Neutrophil (primary cell): ENCODE measurements at regions not wholly inside any gene's neighbourhood (a gene's known extent, or its start where the extent isn't known, plus 50 kb on each side); places are given as distances from the start of the nearest gene placed in this dataset.

Experiments
- H3K27ac ChIP-seq: fragments of 200-600 bp; sonication (generic); 2 replicates; pipeline ENCODE4 v1.5.1; 2016; ENCODE audit warnings: mild to moderate bottlenecking, moderate library complexity
- H3K27me3 ChIP-seq: fragments of 200-600 bp; sonication (generic); 2 replicates; pipeline ENCODE4 v1.6.0; 2016; ENCODE audit warnings: mild to moderate bottlenecking
- H3K36me3 ChIP-seq: fragments of 200-600 bp; sonication (generic); 2 replicates; pipeline ENCODE4 v1.5.1; 2017
- H3K4me1 ChIP-seq, 2 experiments: fragments of 200-600 bp in 1 of 2; sonication (generic) in 1 of 2; 1 replicate in 1 of 2; 2 replicates in 1 of 2; pipeline versions ENCODE4 v1.5.1 to v1.6.1; 2013 to 2016; ENCODE audit warnings: low read depth in 1 of 2, low read length in 1 of 2, mild to moderate bottlenecking in 1 of 2, moderate library complexity in 1 of 2; ENCODE audit not compliant: control insufficient read depth in 1 of 2, insufficient read depth in 1 of 2
- H3K4me3 ChIP-seq, 2 experiments: fragments of 200-600 bp in 1 of 2; sonication (generic) in 1 of 2; 1 replicate in 1 of 2; 2 replicates in 1 of 2; pipeline ENCODE4 v1.5.1; 2013 to 2016; ENCODE audit warnings: low read depth in 1 of 2, low read length in 1 of 2, mild to moderate bottlenecking in 1 of 2, moderate library complexity in 1 of 2
- H3K9me3 ChIP-seq: fragments of 200-600 bp; sonication (generic); 2 replicates; pipeline ENCODE4 v1.5.1; 2016
- CTCF ChIP-seq: fragments of 200-600 bp; sonication (generic); IDR thresholded peaks from 2 replicates; pipeline ENCODE4 v1.5.1; 2016; ENCODE audit warnings: antibody characterized with exemption

- no peak for TF ChIP-seq CTCF
- no peaks in the 10 kb centered on the region for H3K4me1 ChIP-seq
- H3K36me3 ChIP-seq, result no peaks in the 10 kb centered on the region
- H3K27me3 ChIP-seq, result no peaks in the 10 kb centered on the region
- H3K4me3 ChIP-seq, result no peak overlapping the region
- H3K9me3 ChIP-seq, result no peaks in the 10 kb centered on the region
- H3K27ac ChIP-seq, result no peak overlapping the region
Measured at GRCh38 chr5:123778641-123779040, 266.7 kb downstream of the CSNK1G3 start.

- H3K27me3 ChIP-seq, result no peaks in the 10 kb centered on the region
- no peaks in the 10 kb centered on the region for H3K4me1 ChIP-seq
- no peak for TF ChIP-seq CTCF
- H3K36me3 ChIP-seq, result no peaks in the 10 kb centered on the region
- no peak overlapping the region for H3K4me3 ChIP-seq
- H3K27ac ChIP-seq, result no peak overlapping the region
- no peaks in the 10 kb centered on the region for H3K9me3 ChIP-seq
Measured at GRCh38 chr5:123776761-123777160, 264.8 kb downstream of the CSNK1G3 start.

GRCh38 chr5:123771715-123772114 lies 259.7 kb downstream of the CSNK1G3 start:
- H3K9me3 ChIP-seq, result no peaks in the 10 kb centered on the region
- no peaks in the 10 kb centered on the region for H3K27me3 ChIP-seq
- no peaks in the 10 kb centered on the region for H3K36me3 ChIP-seq
- TF ChIP-seq CTCF, result no peak
- H3K4me3 ChIP-seq, result no peak overlapping the region
- no peak overlapping the region for H3K27ac ChIP-seq
- no peaks in the 10 kb centered on the region for H3K4me1 ChIP-seq

GRCh38 chr5:123763201-123763600 lies 251.2 kb downstream of the CSNK1G3 start:
- H3K4me3 ChIP-seq, result no peak overlapping the region
- H3K36me3 ChIP-seq, result no peaks in the 10 kb centered on the region
- no peak overlapping the region for H3K27ac ChIP-seq
- no peaks in the 10 kb centered on the region for H3K9me3 ChIP-seq
- no peaks in the 10 kb centered on the region for H3K4me1 ChIP-seq
- TF ChIP-seq CTCF, result no peak
- no peaks in the 10 kb centered on the region for H3K27me3 ChIP-seq

- H3K4me1 ChIP-seq, result no peaks in the 10 kb centered on the region
- TF ChIP-seq CTCF, result no peak
- no peak overlapping the region for H3K4me3 ChIP-seq
- no peaks in the 10 kb centered on the region for H3K9me3 ChIP-seq
- no peaks in the 10 kb centered on the region for H3K27me3 ChIP-seq
- no peaks in the 10 kb centered on the region for H3K36me3 ChIP-seq
- no peak overlapping the region for H3K27ac ChIP-seq
Measured at GRCh38 chr5:123756816-123757215, 244.8 kb downstream of the CSNK1G3 start.

- TF ChIP-seq CTCF, result no peak
- H3K4me3 ChIP-seq, result no peak overlapping the region
- H3K4me1 ChIP-seq, result no peaks in the 10 kb centered on the region
- H3K27ac ChIP-seq, result no peak overlapping the region
- no peaks in the 10 kb centered on the region for H3K27me3 ChIP-seq
- no peaks in the 10 kb centered on the region for H3K9me3 ChIP-seq
- H3K36me3 ChIP-seq, result no peaks in the 10 kb centered on the region
Measured at GRCh38 chr5:123756318-123756665, 244.3 kb downstream of the CSNK1G3 start.
